CD4-positive, alpha-beta T cell (primary cell): ENCODE measurements at regions not wholly inside any gene's neighbourhood (a gene's known extent, or its start where the extent isn't known, plus 50 kb on each side); places are given as distances from the start of the nearest gene placed in this dataset.
"Not testable (repeated sequence)": the region's sequence is repeated elsewhere in the genome, so short reads cannot be mapped to it uniquely, and the experiment has no call there.

Experiments
- ATAC-seq: fragments of 200-7000 bp; cut with Tn5 transposase; one replicate; pipeline ENCODE4 v1.10.0; 2022; ENCODE audit warnings: mild to moderate bottlenecking; ENCODE audit not compliant: poor library complexity
- CTCF ChIA-PET: fragments of 350-600 bp; sonication (Branson Sonifier 250); formaldehyde crosslinking; loops from one replicate; lab custom pipeline; 2021; ENCODE audit warnings: antibody characterized with exemption, inconsistent platforms; lab: Charles Lee
- POLR2A ChIA-PET: fragments of 350-600 bp; sonication (Branson Sonifier 250); formaldehyde crosslinking; loops from one replicate; lab custom pipeline; 2021; ENCODE audit warnings: antibody characterized with exemption, inconsistent platforms; lab: Charles Lee
- DNase-seq, 14 experiments: peaks; one replicate each; pipeline ENCODE4 v3.0.0-alpha.2; 2013 to 2020; ENCODE audit warnings: mixed read lengths in 2 of 14
- H3K27ac ChIP-seq, 2 donors: one replicate each; pipeline versions ENCODE4 v1.5.1 to v1.7.0; 2013; ENCODE audit warnings: low read length in 2 of 2, low read depth in 1 of 2, mild to moderate bottlenecking in 1 of 2
- H3K27me3 ChIP-seq, 2 experiments: 1 replicate in 1 of 2; 2 replicates in 1 of 2; pipeline versions ENCODE4 v1.6.1 to v1.7.0; 2013; ENCODE audit warnings: low read length in 2 of 2, control low read depth in 1 of 2, mild to moderate bottlenecking in 1 of 2, moderate library complexity in 1 of 2; ENCODE audit not compliant: insufficient read depth in 2 of 2, control insufficient read depth in 1 of 2
- H3K36me3 ChIP-seq: one replicate; pipeline ENCODE4 v1.6.1; 2013; ENCODE audit warnings: low read length, control low read depth; ENCODE audit not compliant: insufficient read depth
- H3K4me1 ChIP-seq: one replicate; pipeline ENCODE4 v1.6.1; 2013; ENCODE audit warnings: low read length, control low read depth; ENCODE audit not compliant: insufficient read depth
- H3K4me3 ChIP-seq: one replicate; pipeline ENCODE4 v1.5.1; 2013; ENCODE audit warnings: mild to moderate bottlenecking, low read length, moderate library complexity
- H3K9me3 ChIP-seq, 2 experiments: 1 replicate in 1 of 2; 2 replicates in 1 of 2; pipeline versions ENCODE4 v1.6.1 to v1.7.0; 2013; ENCODE audit warnings: low read length in 2 of 2, mild to moderate bottlenecking in 2 of 2, control low read depth in 1 of 2, moderate library complexity in 1 of 2; ENCODE audit not compliant: control insufficient read depth in 1 of 2, insufficient read depth in 1 of 2
- H3K27ac Mint-ChIP-seq: one replicate; pipeline ENCODE4 v1.8.0; 2020; ENCODE audit warnings: mixed read lengths
- H3K27me3 Mint-ChIP-seq: one replicate; pipeline ENCODE4 v1.8.0; 2021; ENCODE audit warnings: mixed read lengths
- H3K36me3 Mint-ChIP-seq: one replicate; pipeline ENCODE4 v1.8.0; 2021; ENCODE audit warnings: low read depth, mixed read lengths
- H3K4me1 Mint-ChIP-seq: one replicate; pipeline ENCODE4 v1.8.0; 2021; ENCODE audit warnings: low read depth, mixed read lengths
- H3K4me3 Mint-ChIP-seq: one replicate; pipeline ENCODE4 v1.8.0; 2020; ENCODE audit warnings: mild to moderate bottlenecking, mixed read lengths
- H3K9me3 Mint-ChIP-seq: one replicate; pipeline ENCODE4 v1.8.0; 2020; ENCODE audit warnings: mixed read lengths
- CTCF ChIP-seq: fragments of 200-600 bp; IDR thresholded peaks from one replicate; pipeline ENCODE4 v1.8.0; 2022; ENCODE audit warnings: antibody characterized with exemption, mild to moderate bottlenecking
- intact Hi-C, 2 experiments: fragments of 100-400 bp; cut with DNase I in 1 of 2; cut with micrococcal nuclease in 1 of 2; formaldehyde crosslinking; loops; one replicate each; pipeline versions ENCODE4 v1.15.1 to v1.9.0; 2023 to 2025; cut with DNase I, micrococcal nuclease

- ATAC-seq (no peak), DNase-seq (no peak)
- Histone ChIP-seq H3K9me3 (peaks cover 0 to 59% of the 10 kb centered on the region in 2 experiments), H3K27me3 (no peaks in the 10 kb centered on the region), H3K4me1 (no peaks in the 10 kb centered on the region), H3K27ac (no peak overlapping the region), H3K36me3 (no peaks in the 10 kb centered on the region), H3K4me3 (no peak overlapping the region)
- Mint-ChIP-seq H3K9me3 (peaks cover 20% of the 10 kb centered on the region), H3K36me3 (peaks cover 18% of the 10 kb centered on the region), H3K4me3 (no peak overlapping the region), H3K4me1 (no peaks in the 10 kb centered on the region), H3K27me3 (no peaks in the 10 kb centered on the region), H3K27ac (no peak overlapping the region)
- TF ChIP-seq CTCF, result no peak
- ChIA-PET CTCF (no interaction called here), POLR2A (no interaction called here)
- intact Hi-C loops, result no loop called here
Measured at GRCh38 chr19:56900573-56901097, 60.1 kb upstream of the PEG3 start.

GRCh38 chr19:56905631-56906150, 65.2 kb upstream of the PEG3 start:
- Histone ChIP-seq H3K4me3 (no peak overlapping the region), H3K36me3 (no peaks in the 10 kb centered on the region), H3K9me3 (peaks cover 13 to 49% of the 10 kb centered on the region in 2 experiments), H3K27ac (no peak overlapping the region), H3K27me3 (no peaks in the 10 kb centered on the region), H3K4me1 (no peaks in the 10 kb centered on the region)
- no peak overlapping the region for H3K27ac Mint-ChIP-seq
- ChIA-PET CTCF (no interaction called here), POLR2A (no interaction called here)
- DNase-seq (no peak), ATAC-seq (no peak)
- peaks cover 28% of the 10 kb centered on the region for H3K9me3 Mint-ChIP-seq
- intact Hi-C loops, result no loop called here
- H3K36me3 Mint-ChIP-seq, result peaks cover 19% of the 10 kb centered on the region
- TF ChIP-seq CTCF, result no peak
- no peak overlapping the region for H3K4me3 Mint-ChIP-seq
- no peaks in the 10 kb centered on the region for H3K4me1 Mint-ChIP-seq
- no peaks in the 10 kb centered on the region for H3K27me3 Mint-ChIP-seq

- Histone ChIP-seq H3K27me3 (no peaks in the 10 kb centered on the region), H3K27ac (no peak overlapping the region), H3K4me1 (no peaks in the 10 kb centered on the region), H3K9me3 (peaks cover 5 to 59% of the 10 kb centered on the region in 2 experiments), H3K4me3 (no peak overlapping the region), H3K36me3 (no peaks in the 10 kb centered on the region)
- DNase-seq (no peak), ATAC-seq (no peak)
- ChIA-PET POLR2A (no interaction called here), CTCF (no interaction called here)
- no peaks in the 10 kb centered on the region for H3K27me3 Mint-ChIP-seq
- peaks cover 20% of the 10 kb centered on the region for H3K9me3 Mint-ChIP-seq
- no peak overlapping the region for H3K27ac Mint-ChIP-seq
- TF ChIP-seq CTCF, result no peak
- no peaks in the 10 kb centered on the region for H3K4me1 Mint-ChIP-seq
- intact Hi-C loops, result no loop called here
- no peak overlapping the region for H3K4me3 Mint-ChIP-seq
- peaks cover 10% of the 10 kb centered on the region for H3K36me3 Mint-ChIP-seq
Measured at GRCh38 chr19:56912401-56913112, 72.0 kb upstream of the PEG3 start.

GRCh38 chr19:56913113-56913455, 72.6 kb upstream of the PEG3 start:
- H3K9me3 ChIP-seq, result peaks cover 5 to 55% of the 10 kb centered on the region in 2 experiments
- H3K27ac Mint-ChIP-seq, H3K4me1 ChIP-seq, H3K27ac ChIP-seq, POLR2A ChIA-PET, intact Hi-C loops, H3K27me3 ChIP-seq, H3K36me3 Mint-ChIP-seq, CTCF ChIA-PET, DNase-seq, H3K4me3 Mint-ChIP-seq, ATAC-seq, H3K27me3 Mint-ChIP-seq, H3K36me3 ChIP-seq, H3K4me3 ChIP-seq, H3K4me1 Mint-ChIP-seq: not testable (repeated sequence)
- peaks cover 15% of the 10 kb centered on the region for H3K9me3 Mint-ChIP-seq
